ENCODE measurements at regions not wholly inside any gene's neighbourhood (a gene's known extent, or its start where the extent isn't known, plus 50 kb on each side); places are given as distances from the start of the nearest gene placed in this dataset.

DNA sequence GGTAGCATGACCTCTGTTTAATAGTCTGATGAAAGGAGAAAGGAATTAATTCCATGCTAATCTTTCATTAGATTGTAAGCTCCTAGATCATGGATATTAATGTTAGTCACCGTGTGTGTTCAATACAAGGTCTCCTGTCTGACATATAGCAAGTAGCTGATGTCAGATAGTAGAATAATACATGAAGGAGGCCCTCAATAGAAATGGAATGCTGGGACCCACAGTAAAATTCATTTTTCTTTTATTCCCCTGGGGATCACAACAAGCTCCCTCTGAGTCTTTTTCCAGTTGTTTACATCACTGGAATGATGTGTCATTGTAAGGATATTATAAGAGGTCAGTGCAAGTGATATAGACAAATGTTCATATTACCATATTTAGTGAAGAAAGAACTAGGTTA is 240.3 kb upstream of the TRPC7 start:
- TF ChIP-seq POLR2A (IDR thresholded peaks at IDR 0.05), result no peak
- TF ChIP-seq, protein P1, sequence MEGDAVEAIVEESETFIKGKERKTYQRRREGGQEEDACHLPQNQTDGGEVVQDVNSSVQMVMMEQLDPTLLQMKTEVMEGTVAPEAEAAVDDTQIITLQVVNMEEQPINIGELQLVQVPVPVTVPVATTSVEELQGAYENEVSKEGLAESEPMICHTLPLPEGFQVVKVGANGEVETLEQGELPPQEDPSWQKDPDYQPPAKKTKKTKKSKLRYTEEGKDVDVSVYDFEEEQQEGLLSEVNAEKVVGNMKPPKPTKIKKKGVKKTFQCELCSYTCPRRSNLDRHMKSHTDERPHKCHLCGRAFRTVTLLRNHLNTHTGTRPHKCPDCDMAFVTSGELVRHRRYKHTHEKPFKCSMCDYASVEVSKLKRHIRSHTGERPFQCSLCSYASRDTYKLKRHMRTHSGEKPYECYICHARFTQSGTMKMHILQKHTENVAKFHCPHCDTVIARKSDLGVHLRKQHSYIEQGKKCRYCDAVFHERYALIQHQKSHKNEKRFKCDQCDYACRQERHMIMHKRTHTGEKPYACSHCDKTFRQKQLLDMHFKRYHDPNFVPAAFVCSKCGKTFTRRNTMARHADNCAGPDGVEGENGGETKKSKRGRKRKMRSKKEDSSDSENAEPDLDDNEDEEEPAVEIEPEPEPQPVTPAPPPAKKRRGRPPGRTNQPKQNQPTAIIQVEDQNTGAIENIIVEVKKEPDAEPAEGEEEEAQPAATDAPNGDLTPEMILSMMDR (IDR thresholded peaks at IDR 0.05), result no peak
